ENCODE measurements at regions not wholly inside any gene's neighbourhood (a gene's known extent, or its start where the extent isn't known, plus 50 kb on each side); places are given as distances from the start of the nearest gene placed in this dataset.
"Not testable (repeated sequence)": the region's sequence is repeated elsewhere in the genome, so short reads cannot be mapped to it uniquely, and the experiment has no call there.

DNA sequence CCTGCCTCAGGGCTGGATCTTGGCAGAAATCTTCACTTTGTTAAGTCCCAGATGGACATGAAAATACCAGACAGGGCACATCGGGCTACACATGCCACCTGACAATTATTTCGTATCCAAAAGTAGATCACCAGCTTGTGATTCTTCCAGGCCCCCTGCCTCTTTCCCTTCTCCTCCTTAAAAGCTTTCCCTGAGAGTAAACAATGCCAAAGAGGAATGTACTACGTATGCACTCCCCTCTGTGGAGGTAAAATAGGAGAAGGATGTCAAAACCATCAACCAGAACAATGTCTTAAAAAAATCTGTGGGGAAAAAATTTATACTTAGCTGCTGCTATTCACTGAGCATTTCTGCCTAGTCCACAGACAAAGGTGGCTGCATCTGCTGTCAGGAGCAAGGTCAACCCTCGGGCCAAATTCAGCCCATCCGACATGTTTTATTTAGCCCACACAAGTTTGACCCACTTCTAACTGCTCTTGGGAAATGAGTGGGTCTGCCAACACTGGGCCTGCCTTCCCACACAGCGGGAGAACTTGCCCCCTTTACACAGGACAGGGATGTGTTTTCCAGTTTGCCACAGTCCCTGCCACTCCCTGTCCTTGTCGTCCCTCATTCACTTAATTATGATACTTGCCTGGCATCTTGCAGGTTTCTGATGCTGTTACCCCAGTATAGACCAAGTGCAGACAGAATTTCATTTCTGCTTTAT is 74.7 kb upstream of the NBPF26 start:
- H3K4me3 Mint-ChIP-seq; H3K9me3 Mint-ChIP-seq; H3K27me3 Mint-ChIP-seq (ENCODE audit: low read depth); H3K4me1 Mint-ChIP-seq (ENCODE audit: low read depth); H3K36me3 Mint-ChIP-seq (ENCODE audit: low read depth); H3K27ac Mint-ChIP-seq; DNase-seq (ENCODE audit: low spot score): not testable (repeated sequence)

DNA sequence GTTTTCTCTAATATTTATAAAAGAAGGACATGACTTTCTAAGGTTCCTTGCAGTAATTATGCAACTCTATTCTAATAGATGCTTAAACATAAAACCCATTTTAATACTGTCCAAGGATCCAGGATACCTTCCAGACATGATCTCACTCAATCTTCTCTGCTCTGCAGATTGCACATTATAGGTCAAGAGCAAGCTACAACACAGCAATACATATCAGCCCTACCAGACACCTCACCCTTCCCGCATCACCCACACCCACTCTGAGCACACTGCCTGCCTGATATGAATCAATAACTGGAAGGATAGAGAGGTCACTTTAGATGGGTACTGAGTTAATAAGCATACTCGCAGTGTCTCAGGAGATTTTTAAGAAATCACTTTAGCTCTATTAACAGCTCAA is 74.0 kb upstream of the NBPF26 start:
- not testable (repeated sequence) for H3K27me3 Mint-ChIP-seq (ENCODE audit: low read depth); H3K4me1 Mint-ChIP-seq (ENCODE audit: low read depth); H3K27ac Mint-ChIP-seq; H3K36me3 Mint-ChIP-seq (ENCODE audit: low read depth); H3K4me3 Mint-ChIP-seq; DNase-seq (ENCODE audit: low spot score); H3K9me3 Mint-ChIP-seq

DNA sequence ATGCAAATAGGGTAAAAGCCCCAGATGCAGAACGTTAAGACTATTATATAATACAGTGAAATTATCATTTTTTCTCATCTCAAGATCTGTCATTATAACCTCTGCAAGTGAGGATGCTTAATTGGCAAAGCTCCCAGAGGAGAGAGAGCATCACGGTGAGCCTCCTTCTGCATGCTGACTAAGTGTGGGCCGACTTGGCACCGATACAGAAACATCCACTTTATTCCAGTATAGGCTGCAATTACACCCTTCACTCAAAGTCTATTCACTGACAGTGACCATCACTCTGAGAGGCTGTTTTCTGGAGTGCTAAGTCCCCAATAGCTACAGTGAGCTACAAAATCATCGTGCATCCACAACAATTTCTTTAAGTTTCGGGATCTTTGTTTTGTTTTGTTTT is 69.6 kb upstream of the NBPF26 start:
- H3K27ac Mint-ChIP-seq; H3K4me3 Mint-ChIP-seq; H3K36me3 Mint-ChIP-seq (ENCODE audit: low read depth); H3K27me3 Mint-ChIP-seq (ENCODE audit: low read depth); DNase-seq (ENCODE audit: low spot score); H3K9me3 Mint-ChIP-seq; H3K4me1 Mint-ChIP-seq (ENCODE audit: low read depth): not testable (repeated sequence)

GRCh38 chr1:120655394-120655793 is 68.4 kb upstream of the NBPF26 start:
- H3K27me3 Mint-ChIP-seq (ENCODE audit: low read depth); H3K4me1 Mint-ChIP-seq (ENCODE audit: low read depth); H3K4me3 Mint-ChIP-seq; DNase-seq (ENCODE audit: low spot score); H3K36me3 Mint-ChIP-seq (ENCODE audit: low read depth); H3K9me3 Mint-ChIP-seq; H3K27ac Mint-ChIP-seq: not testable (repeated sequence)

DNA sequence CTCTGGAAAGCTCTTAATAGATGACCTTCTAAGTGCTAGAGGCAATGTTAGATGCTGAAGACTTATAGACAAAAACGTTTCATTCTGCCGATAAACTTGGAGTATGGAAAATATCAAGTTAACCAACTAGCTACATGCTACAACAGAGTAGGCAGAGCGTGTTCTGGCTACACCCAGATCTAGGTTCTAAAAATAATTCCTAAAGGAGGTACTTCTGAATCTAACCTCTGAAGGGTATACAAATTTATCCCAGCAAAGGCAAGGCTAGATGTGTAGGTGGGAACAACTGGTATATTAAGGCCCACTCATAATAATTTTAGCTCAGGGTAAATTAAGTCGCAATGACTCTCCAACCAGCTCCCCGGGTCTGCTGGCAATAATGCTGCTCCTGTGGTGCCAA is 67.6 kb upstream of the NBPF26 start:
- DNase-seq (ENCODE audit: low spot score); H3K27ac Mint-ChIP-seq; H3K9me3 Mint-ChIP-seq; H3K4me3 Mint-ChIP-seq; H3K36me3 Mint-ChIP-seq (ENCODE audit: low read depth); H3K27me3 Mint-ChIP-seq (ENCODE audit: low read depth); H3K4me1 Mint-ChIP-seq (ENCODE audit: low read depth): not testable (repeated sequence)

DNA sequence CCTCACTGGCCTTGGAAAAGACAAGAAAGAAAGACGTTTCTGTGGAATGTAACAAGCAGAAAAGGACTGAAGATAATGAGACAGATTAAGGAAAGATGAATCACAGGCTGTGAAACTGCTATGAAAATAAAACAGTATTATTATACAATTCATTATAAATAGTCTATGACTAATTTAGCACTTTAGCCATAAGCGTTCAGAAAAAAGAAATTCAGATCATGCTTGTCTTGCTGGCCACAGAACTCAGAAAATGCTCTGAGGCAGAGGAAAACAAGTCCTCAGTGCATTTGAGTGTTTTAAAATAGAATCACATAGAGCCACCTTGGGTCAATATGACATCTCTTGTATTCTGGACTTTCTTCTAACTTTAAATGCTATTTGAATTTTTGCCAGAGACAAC is 65.9 kb upstream of the NBPF26 start:
- not testable (repeated sequence) for H3K36me3 Mint-ChIP-seq (ENCODE audit: low read depth); H3K27ac Mint-ChIP-seq; DNase-seq (ENCODE audit: low spot score); H3K4me1 Mint-ChIP-seq (ENCODE audit: low read depth); H3K27me3 Mint-ChIP-seq (ENCODE audit: low read depth); H3K4me3 Mint-ChIP-seq; H3K9me3 Mint-ChIP-seq

GRCh38 chr1:120658622-120659021 is 65.1 kb upstream of the NBPF26 start:
- H3K4me3 Mint-ChIP-seq; DNase-seq (ENCODE audit: low spot score); H3K36me3 Mint-ChIP-seq (ENCODE audit: low read depth); H3K9me3 Mint-ChIP-seq; H3K27ac Mint-ChIP-seq; H3K4me1 Mint-ChIP-seq (ENCODE audit: low read depth); H3K27me3 Mint-ChIP-seq (ENCODE audit: low read depth): not testable (repeated sequence)

DNA sequence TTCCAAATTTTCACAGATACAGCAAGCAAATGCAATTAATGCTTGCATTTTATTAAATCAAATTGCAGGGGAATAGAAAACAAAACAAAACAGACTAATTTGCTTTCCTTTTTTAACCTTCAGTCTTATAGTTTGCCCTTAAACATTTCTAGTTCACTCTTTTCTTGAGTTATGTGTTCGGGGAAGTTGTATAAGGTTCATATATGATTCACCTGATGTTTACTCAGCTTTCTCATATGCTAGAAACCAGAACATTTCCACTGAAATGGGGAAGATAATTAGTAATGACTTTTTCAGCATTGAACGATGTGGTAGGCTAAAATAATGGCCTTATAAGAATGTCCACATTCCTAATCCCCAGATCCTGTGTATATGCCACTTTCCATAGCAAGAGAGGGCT is 64.6 kb upstream of the NBPF26 start:
- H3K27ac Mint-ChIP-seq; DNase-seq (ENCODE audit: low spot score); H3K36me3 Mint-ChIP-seq (ENCODE audit: low read depth); H3K4me3 Mint-ChIP-seq; H3K9me3 Mint-ChIP-seq; H3K27me3 Mint-ChIP-seq (ENCODE audit: low read depth); H3K4me1 Mint-ChIP-seq (ENCODE audit: low read depth): not testable (repeated sequence)

GRCh38 chr1:120664376-120665249 is 59.1 kb upstream of the NBPF26 start:
- H3K27me3 Mint-ChIP-seq (ENCODE audit: low read depth); DNase-seq (ENCODE audit: low spot score); H3K4me1 Mint-ChIP-seq (ENCODE audit: low read depth); H3K4me3 Mint-ChIP-seq; H3K27ac Mint-ChIP-seq; H3K9me3 Mint-ChIP-seq; H3K36me3 Mint-ChIP-seq (ENCODE audit: low read depth): not testable (repeated sequence)

- H3K27me3 Mint-ChIP-seq (ENCODE audit: low read depth); H3K4me3 Mint-ChIP-seq; H3K9me3 Mint-ChIP-seq; H3K36me3 Mint-ChIP-seq (ENCODE audit: low read depth); H3K4me1 Mint-ChIP-seq (ENCODE audit: low read depth); DNase-seq (ENCODE audit: low spot score); H3K27ac Mint-ChIP-seq: not testable (repeated sequence)
Observed at GRCh38 chr1:120665250-120665577, 58.5 kb upstream of the NBPF26 start.

- not testable (repeated sequence) for H3K27ac Mint-ChIP-seq; H3K36me3 Mint-ChIP-seq (ENCODE audit: low read depth); H3K4me1 Mint-ChIP-seq (ENCODE audit: low read depth); H3K9me3 Mint-ChIP-seq; H3K4me3 Mint-ChIP-seq; DNase-seq (ENCODE audit: low spot score); H3K27me3 Mint-ChIP-seq (ENCODE audit: low read depth)
Observed at GRCh38 chr1:120668187-120668586, 55.6 kb upstream of the NBPF26 start.

Measured in T-helper 2 cell treated with Interferon-gamma antibody and Interleukin-4, amounts not matched to agents 5 μg/mL and 100 μg/mL, for 36 hours (primary cell).